HUDEP-2 (cell line): ENCODE measurements at regions not wholly inside any gene's neighbourhood (a gene's known extent, or its start where the extent isn't known, plus 50 kb on each side); places are given as distances from the start of the nearest gene placed in this dataset.
A peak's percentile ranks its signal among the peaks of the same experiment; 100 is the strongest.
"Not testable (repeated sequence)": the region's sequence is repeated elsewhere in the genome, so short reads cannot be mapped to it uniquely, and the experiment has no call there.

ENCODE experiments used
- DNase-seq, 76 experiments: peaks; one replicate each; lab custom pipeline; 2025; ENCODE audit not compliant: unreplicated experiment in 76 of 76; lab: John Stamatoyannopoulos, UW

GRCh38 chr10:118868589-118868988 is 113.8 kb upstream of the CACUL1 start:
- no peak for DNase-seq

- DNase-seq = no peak
These were observed 115.9 kb upstream of the CACUL1 start for GRCh38 chr10:118870467-118871243.

GRCh38 chr10:118871244-118871865 is 116.6 kb upstream of the CACUL1 start:
- DNase-seq = no peak

- DNase-seq = no peak
These were observed 118.4 kb upstream of the CACUL1 start for GRCh38 chr10:118873091-118873737.

GRCh38 chr10:118873738-118874105 is 119.0 kb upstream of the CACUL1 start:
- no peak for DNase-seq

GRCh38 chr10:118874171-118874570 is 119.4 kb upstream of the CACUL1 start:
- DNase-seq = no peak

- DNase-seq = no peak
These were observed 120.3 kb upstream of the CACUL1 start for GRCh38 chr10:118875087-118875486.

GRCh38 chr10:118882741-118883140 is 128.0 kb upstream of the CACUL1 start:
- DNase-seq = peak in 15 of 76 experiments; percentile 3 to 48 (median 17)

- DNase-seq = no peak
These were observed 137.3 kb upstream of the NANOS1 start for GRCh38 chr10:118892255-118892654.

- not testable (repeated sequence) for DNase-seq
These were observed 134.6 kb upstream of the NANOS1 start for GRCh38 chr10:118894891-118895290.

- no peak for DNase-seq
These were observed 128.9 kb upstream of the NANOS1 start for GRCh38 chr10:118900617-118901016.

GRCh38 chr10:118901380-118901779 is 128.1 kb upstream of the NANOS1 start:
- no peak for DNase-seq

- DNase-seq = no peak
These were observed 127.6 kb upstream of the NANOS1 start for GRCh38 chr10:118901906-118902305.

GRCh38 chr10:118902656-118903055 is 126.9 kb upstream of the NANOS1 start:
- DNase-seq = not testable (repeated sequence)

- DNase-seq = no peak
These were observed 126.3 kb upstream of the NANOS1 start for GRCh38 chr10:118903251-118903650.

- DNase-seq = no peak
These were observed 125.8 kb upstream of the NANOS1 start for GRCh38 chr10:118903691-118904090.

GRCh38 chr10:118904286-118904685 is 125.2 kb upstream of the NANOS1 start:
- no peak for DNase-seq

GRCh38 chr10:118907051-118907450 is 122.5 kb upstream of the NANOS1 start:
- DNase-seq = no peak

- no peak for DNase-seq
These were observed 120.8 kb upstream of the NANOS1 start for GRCh38 chr10:118908557-118909256.

GRCh38 chr10:118910702-118911101 is 118.8 kb upstream of the NANOS1 start:
- no peak for DNase-seq

GRCh38 chr10:118911363-118911762 is 118.2 kb upstream of the NANOS1 start:
- DNase-seq = no peak
